ENCODE measurements at regions not wholly inside any gene's neighbourhood (a gene's known extent, or its start where the extent isn't known, plus 50 kb on each side); places are given as distances from the start of the nearest gene placed in this dataset.
"Not testable (repeated sequence)": the region's sequence is repeated elsewhere in the genome, so short reads cannot be mapped to it uniquely, and the experiment has no call there.

DNA sequence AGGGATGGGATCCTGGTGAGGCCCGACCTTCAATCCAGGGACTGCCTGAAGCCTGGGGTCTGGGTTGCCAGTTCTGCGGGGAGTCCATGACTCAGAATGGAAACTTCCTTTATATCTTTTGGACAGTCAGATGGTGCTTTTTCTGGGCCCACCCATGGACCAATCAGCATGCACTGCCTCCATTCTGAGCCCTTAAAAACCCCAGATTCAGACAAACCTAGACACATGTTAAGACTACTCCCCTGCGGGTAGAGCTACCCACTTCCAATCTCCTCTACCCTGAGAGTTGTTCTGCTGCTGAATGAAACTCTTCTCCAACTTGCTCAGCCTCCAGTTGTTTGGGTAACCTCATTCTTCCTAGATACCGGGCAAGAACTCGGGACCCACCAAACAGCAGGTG lies 1315.2 kb upstream of the MIR17HG start:
- no peak for DNase-seq

DNA sequence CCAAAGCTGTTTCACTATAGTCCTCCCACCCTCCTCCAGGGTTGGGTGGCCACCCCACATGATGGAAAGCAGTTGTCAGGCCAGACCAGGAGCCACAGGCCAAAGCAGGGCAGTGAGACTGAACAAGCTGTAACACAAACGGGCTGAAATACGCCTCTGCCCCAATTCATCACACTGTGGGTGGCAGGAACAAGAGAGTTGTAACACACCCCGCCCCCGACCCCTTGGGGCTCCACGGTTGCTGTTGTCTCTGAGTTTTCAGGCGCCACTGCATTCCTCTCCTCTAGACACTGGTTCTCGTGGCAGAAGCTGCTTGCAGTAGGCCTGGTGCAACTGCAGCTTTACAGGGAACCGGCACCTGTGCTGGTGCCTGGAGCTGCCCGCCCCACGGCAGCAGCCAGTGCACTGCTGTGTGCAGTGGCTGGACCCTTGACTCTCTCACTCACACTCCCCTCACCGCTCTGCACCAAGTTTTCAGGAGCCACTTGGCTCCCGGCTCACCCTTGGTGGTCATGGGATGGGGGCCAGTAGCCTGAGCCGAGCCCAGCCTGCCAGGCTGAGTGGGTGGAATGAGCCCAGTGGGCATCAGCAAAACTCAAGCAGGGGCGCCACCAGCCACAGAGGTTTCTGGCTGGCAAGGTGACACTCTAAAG lies 1314.5 kb upstream of the MIR17HG start:
- DNase-seq: no peak

DNA sequence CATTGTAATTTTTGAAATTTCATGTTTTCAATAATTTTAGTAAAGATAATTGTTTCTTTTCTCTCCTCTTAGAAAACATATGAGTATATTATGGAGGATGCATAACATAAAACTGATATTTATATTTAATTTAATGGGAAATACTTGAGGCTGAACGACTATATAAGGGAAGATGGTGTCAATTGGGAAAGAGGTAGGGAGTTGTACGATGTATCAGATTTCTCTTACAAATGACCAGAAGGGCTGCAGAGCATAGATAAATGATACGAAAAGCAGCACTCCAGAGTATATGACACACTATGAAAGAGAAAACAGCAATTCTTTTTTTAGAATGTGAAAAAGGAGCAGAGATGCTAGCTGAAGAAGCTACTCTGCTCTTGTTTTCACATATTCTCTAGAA lies 1308.0 kb upstream of the MIR17HG start:
- no peak for DNase-seq

GRCh38 chr13:90047600-90047999 lies 1299.9 kb upstream of the MIR17HG start:
- DNase-seq: no peak

DNA sequence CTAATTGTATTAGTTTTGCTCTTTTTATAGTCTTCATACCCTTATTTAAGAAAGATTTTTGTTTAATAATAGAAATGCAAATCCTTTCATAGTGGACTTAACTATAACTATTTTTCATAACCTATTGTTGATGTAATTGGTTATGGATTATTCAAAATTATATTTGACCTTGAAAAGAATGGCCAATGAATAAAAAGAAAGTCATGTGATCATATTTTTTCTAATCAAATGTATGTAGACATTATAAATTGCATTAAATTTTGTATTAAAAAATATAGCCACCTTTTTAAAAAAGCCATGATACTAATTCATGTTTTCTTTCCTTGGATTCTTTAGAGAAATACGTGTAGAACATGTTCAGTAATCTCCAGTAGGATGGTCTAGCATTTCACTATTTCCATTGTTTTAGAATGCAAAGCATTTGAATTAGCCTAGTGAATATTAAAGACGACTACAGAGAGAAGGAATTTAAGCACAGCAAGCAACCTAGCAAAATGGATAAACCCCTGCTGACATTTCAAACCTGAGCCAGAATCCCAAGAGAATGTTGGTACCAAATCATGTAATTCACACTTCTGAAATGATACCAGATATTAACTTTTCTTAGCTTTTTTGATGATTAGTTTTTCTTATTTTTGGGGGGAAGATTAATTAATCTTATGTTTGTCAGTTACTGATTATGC lies 1297.4 kb upstream of the MIR17HG start:
- no peak for DNase-seq

- no peak for DNase-seq
Measured at GRCh38 chr13:90055121-90055520, 1292.4 kb upstream of the MIR17HG start.

GRCh38 chr13:90055760-90056159 lies 1291.7 kb upstream of the MIR17HG start:
- no peak for DNase-seq

- not testable (repeated sequence) for DNase-seq
Measured at GRCh38 chr13:90064226-90064625, 1283.3 kb upstream of the MIR17HG start.

DNA sequence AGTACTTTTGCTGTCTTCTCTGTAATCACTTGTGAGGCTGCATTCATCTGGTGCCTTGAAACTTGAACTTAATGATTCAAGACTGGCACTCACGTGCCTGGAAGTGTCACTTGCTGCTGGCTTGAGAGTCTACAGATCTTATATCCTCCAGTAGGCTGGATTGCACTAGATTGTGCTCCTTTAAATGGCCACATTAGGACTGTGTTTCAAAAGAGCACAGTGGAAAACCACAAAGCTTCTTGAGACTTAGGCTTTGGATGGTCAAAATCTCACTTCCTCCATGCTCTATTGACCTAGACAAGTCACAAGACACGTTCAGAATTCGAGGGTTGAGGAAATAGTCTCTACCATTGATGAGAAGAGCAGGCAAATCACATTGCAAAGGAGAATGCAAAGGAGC lies 1278.8 kb upstream of the MIR17HG start:
- DNase-seq: no peak

- DNase-seq: no peak
Measured at GRCh38 chr13:90070362-90070761, 1277.1 kb upstream of the MIR17HG start.

DNA sequence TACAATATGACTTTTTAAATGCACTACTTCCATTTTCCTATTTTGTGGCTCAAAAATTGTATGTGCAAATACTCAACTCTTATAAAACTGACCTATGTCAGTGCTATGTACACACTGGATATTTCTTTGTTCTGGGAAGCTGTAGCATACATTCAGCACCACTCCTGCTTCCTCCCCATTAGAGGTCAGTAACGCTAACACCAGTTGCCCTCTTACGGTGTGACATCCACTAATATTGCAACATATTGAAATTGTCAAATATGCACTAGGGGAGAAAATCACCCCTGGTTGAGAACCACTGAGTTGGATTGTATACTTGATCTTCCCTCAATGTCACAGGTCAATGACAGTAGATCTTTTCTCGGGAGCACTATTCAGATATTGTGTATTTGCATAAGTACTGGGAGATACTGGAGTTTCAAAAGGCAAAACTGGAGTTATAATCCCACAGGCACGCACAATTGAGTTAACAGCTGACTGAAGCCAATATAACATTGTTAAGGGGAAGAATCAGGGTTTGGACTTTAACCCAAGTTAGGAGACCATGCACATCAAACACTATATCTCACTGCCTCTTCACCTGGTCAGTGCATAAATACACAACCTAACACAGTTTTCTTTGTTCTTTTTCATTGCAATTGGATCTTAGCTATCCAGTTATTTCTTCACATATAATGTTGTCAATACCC lies 1276.5 kb upstream of the MIR17HG start:
- no peak for DNase-seq

- DNase-seq: no peak
Measured at GRCh38 chr13:90084684-90085290, 1262.7 kb upstream of the MIR17HG start.

- DNase-seq: no peak
Measured at GRCh38 chr13:90089051-90089450, 1258.4 kb upstream of the MIR17HG start.

- no peak for DNase-seq
Measured at GRCh38 chr13:90091611-90092010, 1255.9 kb upstream of the MIR17HG start.

GRCh38 chr13:90094357-90094756 lies 1253.1 kb upstream of the MIR17HG start:
- no peak for DNase-seq

DNA sequence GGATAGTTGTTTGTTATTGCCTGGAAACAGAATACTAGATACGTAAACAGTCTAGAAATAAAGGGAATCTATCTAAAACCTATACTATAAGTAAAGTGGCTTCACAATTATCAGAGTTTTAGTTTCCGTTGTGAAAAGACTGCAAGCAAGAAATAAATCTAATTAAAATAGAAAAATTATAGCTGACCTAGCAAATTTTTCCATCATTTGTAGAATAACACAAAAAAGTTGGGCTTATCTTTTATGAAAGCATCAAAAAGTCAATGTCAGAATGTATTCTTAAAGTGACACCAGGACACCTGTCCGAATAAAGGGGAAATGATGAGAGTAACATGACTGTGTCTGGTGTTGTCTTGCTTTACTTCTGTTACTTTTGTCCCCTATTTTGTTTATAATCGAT lies 1248.9 kb upstream of the MIR17HG start:
- DNase-seq: no peak

DNA sequence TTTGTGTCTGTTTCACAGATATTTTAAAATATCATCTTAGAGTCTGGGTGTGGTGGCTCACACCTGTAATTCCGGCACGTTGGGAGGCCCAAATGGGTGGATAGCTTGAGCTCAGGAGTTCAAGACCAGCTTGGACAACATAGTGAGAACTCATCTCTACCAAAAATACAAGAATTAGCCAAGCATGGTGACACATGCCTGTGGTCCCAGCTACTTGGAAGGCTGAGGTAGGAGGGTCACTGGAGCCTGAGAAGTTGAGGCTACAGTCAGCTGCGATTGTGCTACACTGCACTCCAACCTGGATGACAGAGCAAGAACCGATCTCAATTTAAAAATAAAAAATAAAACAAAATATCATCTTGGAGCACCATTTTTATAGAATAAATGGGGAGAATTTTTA lies 1247.6 kb upstream of the MIR17HG start:
- DNase-seq: no peak

- DNase-seq: no peak
Measured at GRCh38 chr13:90103099-90103784, 1244.2 kb upstream of the MIR17HG start.

DNA sequence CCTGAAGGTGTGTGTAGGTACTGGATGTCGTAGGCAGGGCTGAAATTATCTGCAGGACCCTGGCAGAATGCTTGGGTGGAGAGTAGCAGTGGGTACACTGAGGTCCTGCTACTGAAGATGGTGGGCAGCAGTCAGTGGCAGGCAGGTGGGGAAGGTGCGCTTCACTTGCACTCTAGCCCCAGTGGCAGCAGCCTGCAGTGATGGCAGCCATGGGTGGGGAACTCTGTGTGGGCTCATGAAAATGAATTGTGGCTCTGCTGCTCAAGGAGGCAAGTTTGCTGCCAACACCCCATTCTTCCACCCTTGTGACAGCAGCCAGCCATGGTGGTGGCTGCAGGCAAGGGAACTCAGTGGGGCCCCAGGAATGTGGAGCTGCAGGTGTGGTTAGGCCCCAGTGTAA lies 1242.7 kb upstream of the MIR17HG start:
- no peak for DNase-seq

GRCh38 chr13:90105276-90105675 lies 1242.2 kb upstream of the MIR17HG start:
- DNase-seq: no peak

DNA sequence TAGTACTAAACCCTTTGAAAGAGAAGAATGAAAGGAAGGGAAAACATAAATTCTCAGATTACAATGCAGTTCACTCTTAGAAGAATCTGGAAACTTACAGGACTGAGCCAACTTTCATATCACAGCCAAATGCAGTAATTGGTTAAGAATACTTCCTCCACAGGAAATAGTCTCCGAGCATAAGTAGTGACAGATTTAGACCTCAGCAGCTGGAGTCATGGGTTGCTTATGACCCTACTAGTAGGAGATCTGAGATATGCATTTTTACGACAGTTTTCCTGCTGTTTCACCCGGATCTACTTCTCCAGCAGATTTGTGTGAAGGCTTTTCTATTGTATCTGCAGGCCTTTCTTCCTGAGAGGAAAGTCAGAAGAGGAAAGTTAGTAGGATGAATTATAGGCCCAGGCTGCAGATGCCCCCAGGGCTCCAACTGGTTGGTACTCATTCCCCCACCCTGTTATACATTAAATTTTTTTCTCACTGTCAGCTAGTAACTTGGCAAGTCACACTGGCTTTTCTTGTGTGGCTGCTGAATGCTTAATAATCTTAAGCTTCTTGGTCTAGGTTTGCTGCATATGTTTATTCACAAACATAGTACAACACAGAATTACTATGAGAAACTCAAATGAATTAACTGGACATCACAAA lies 1241.5 kb upstream of the MIR17HG start:
- DNase-seq: no peak

DNA sequence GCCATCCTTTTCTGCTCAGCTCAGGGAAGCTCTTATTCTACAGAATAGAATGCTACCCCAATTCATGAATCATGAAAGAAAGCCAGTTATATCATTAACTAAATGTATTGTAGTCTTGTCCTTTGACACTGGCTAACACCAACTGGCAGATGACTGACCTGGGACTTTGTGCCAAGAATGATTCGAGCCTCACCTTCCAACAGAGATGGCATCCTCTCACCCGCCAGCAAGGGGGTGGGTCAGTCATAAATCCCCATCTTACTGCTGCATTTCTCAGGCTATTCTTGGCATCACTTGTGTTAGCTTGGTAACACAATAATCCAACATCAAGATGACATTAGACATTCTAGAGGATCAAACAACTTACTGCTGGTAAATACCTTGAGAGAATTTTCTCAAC lies 1239.8 kb upstream of the MIR17HG start:
- DNase-seq: no peak

GRCh38 chr13:90108547-90108946 lies 1238.9 kb upstream of the MIR17HG start:
- no peak for DNase-seq
